K562 (cell line): ENCODE measurements at regions not wholly inside any gene's neighbourhood (a gene's known extent, or its start where the extent isn't known, plus 50 kb on each side); places are given as distances from the start of the nearest gene placed in this dataset.

Experiments used
- BCL6 ChIP-seq: fragments of 250-450 bp; sonication (Bioruptor Pico); IDR thresholded peaks from 2 replicates; pipeline ENCODE4 v1.4.0; 2020
- BDP1 ChIP-seq: IDR thresholded peaks from 3 replicates; pipeline ENCODE4 v1.6.1; 2011; ENCODE audit not compliant: insufficient read length, insufficient read depth
- EZH2 ChIP-seq: IDR thresholded peaks from 2 replicates; pipeline ENCODE4 v1.6.1; 2012; ENCODE audit warnings: low read depth, mild to moderate bottlenecking, inconsistent platforms, low read length, borderline replicate concordance
- HDGF ChIP-seq: fragments of 450-650 bp; IDR thresholded peaks from 2 replicates; pipeline ENCODE4 v1.6.1; 2016
- MEIS2 ChIP-seq: fragments of 450-650 bp; IDR thresholded peaks from 2 replicates; pipeline ENCODE4 v1.6.1; 2014; ENCODE audit warnings: mild to moderate bottlenecking; ENCODE audit not compliant: partially characterized antibody
- NELFE ChIP-seq: IDR thresholded peaks from 2 replicates; pipeline ENCODE4 v1.6.1; 2011; ENCODE audit warnings: mild to moderate bottlenecking; ENCODE audit not compliant: insufficient read depth, insufficient read length
- RUNX1 ChIP-seq: sonication (generic); IDR thresholded peaks from 2 replicates; pipeline ENCODE4 v1.6.1; 2016; ENCODE audit warnings: antibody characterized with exemption, low read depth
- SUPT5H ChIP-seq: fragments of 450-650 bp; IDR thresholded peaks from 2 replicates; pipeline ENCODE4 v1.6.1; 2016
- ZKSCAN1 ChIP-seq: fragments of 150-350 bp; IDR thresholded peaks from 2 replicates; pipeline ENCODE4 v1.6.1; 2016; ENCODE audit warnings: low read depth, low read length
- ZNF408 ChIP-seq: fragments of 250-450 bp; sonication (Bioruptor Pico); IDR thresholded peaks from 2 replicates; pipeline ENCODE4 v1.4.0; 2020; ENCODE audit warnings: low read depth, mild to moderate bottlenecking, moderate library complexity
- TF ChIP-seq, protein P1 (sequence below): fragments of 250-450 bp; sonication (Bioruptor Pico); IDR thresholded peaks from 2 replicates; pipeline ENCODE4 v1.8.0; 2022; ENCODE audit warnings: inconsistent platforms, mild to moderate bottlenecking, moderate library complexity, borderline replicate concordance
- TF ChIP-seq, protein P2 (sequence below): fragments of 450-650 bp; IDR thresholded peaks from 2 replicates; pipeline ENCODE4 v1.6.1; 2016; ENCODE audit warnings: mild to moderate bottlenecking
- TF ChIP-seq, protein P3 (sequence below): fragments of 200-800 bp; sonication (Bioruptor generic); IDR thresholded peaks from 2 replicates; pipeline ENCODE4 v1.6.1; 2017; ENCODE audit warnings: missing genetic modification characterization, missing compliant biosample characterization
- TF ChIP-seq, protein P4 (sequence below): fragments of 450-650 bp; IDR thresholded peaks from 2 replicates; pipeline ENCODE4 v1.6.1; 2017; ENCODE audit warnings: antibody characterized with exemption, mild to moderate bottlenecking
- TF ChIP-seq, protein P5 (sequence below): fragments of 450-650 bp; formaldehyde crosslinking; conservative IDR thresholded peaks from 2 replicates; pipeline ENCODE4 v1.4.0; 2022; ENCODE audit warnings: mild to moderate bottlenecking, missing genetic modification characterization
- TF ChIP-seq, protein P6 (sequence below): sonication (generic); IDR thresholded peaks from 2 replicates; pipeline ENCODE4 v1.6.1; 2016

DNA sequence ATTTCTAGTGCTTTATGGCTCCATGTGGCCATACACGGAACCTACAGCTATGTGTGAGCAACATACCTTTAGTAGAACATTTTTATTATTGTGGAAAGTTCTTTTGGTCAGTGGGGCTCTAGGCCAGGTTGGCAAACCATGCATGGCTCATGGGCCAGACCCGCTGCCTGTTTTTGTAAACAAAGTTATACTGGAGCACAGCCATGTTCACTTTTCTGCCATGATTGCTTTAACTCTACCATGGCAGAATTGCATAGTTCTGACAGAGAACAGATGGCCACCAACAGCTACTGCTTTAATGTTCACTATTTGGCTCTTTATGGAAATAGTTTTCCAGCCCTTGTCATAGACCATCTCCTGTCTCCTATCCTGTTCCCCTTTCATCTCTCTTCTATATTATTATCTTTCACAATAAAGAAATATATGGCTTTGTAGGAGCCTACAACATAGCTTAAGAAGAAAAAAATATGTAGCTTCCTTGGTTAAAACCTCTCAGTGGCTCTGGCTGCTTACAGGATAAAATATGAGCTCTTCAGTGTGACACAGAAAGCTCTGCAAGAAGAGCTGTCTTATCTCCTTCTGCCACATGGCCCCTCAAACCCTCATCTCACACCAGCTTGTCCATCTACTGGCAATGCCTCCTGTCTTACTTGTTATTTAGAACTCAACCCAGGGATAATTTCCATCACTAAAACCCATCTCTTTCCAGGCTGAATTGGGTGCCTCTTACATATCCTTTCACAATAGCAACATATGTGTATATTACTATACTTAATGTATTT, 54.6 kb upstream of the RWDD3 start (continued):
- TF ChIP-seq, protein P1, sequence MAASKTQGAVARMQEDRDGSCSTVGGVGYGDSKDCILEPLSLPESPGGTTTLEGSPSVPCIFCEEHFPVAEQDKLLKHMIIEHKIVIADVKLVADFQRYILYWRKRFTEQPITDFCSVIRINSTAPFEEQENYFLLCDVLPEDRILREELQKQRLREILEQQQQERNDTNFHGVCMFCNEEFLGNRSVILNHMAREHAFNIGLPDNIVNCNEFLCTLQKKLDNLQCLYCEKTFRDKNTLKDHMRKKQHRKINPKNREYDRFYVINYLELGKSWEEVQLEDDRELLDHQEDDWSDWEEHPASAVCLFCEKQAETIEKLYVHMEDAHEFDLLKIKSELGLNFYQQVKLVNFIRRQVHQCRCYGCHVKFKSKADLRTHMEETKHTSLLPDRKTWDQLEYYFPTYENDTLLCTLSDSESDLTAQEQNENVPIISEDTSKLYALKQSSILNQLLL (CRISPR knock-in tag), result no peak
- no peak for TF ChIP-seq EZH2
- TF ChIP-seq RUNX1, result no peak
- TF ChIP-seq BCL6, result no peak
- no peak for TF ChIP-seq SUPT5H
- no peak for TF ChIP-seq HDGF
- TF ChIP-seq, protein P2, sequence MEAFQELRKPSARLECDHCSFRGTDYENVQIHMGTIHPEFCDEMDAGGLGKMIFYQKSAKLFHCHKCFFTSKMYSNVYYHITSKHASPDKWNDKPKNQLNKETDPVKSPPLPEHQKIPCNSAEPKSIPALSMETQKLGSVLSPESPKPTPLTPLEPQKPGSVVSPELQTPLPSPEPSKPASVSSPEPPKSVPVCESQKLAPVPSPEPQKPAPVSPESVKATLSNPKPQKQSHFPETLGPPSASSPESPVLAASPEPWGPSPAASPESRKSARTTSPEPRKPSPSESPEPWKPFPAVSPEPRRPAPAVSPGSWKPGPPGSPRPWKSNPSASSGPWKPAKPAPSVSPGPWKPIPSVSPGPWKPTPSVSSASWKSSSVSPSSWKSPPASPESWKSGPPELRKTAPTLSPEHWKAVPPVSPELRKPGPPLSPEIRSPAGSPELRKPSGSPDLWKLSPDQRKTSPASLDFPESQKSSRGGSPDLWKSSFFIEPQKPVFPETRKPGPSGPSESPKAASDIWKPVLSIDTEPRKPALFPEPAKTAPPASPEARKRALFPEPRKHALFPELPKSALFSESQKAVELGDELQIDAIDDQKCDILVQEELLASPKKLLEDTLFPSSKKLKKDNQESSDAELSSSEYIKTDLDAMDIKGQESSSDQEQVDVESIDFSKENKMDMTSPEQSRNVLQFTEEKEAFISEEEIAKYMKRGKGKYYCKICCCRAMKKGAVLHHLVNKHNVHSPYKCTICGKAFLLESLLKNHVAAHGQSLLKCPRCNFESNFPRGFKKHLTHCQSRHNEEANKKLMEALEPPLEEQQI, result peak; percentile 87
- TF ChIP-seq NELFE, result no peak
- TF ChIP-seq MEIS2, result peak; percentile 96
- TF ChIP-seq, protein P3, sequence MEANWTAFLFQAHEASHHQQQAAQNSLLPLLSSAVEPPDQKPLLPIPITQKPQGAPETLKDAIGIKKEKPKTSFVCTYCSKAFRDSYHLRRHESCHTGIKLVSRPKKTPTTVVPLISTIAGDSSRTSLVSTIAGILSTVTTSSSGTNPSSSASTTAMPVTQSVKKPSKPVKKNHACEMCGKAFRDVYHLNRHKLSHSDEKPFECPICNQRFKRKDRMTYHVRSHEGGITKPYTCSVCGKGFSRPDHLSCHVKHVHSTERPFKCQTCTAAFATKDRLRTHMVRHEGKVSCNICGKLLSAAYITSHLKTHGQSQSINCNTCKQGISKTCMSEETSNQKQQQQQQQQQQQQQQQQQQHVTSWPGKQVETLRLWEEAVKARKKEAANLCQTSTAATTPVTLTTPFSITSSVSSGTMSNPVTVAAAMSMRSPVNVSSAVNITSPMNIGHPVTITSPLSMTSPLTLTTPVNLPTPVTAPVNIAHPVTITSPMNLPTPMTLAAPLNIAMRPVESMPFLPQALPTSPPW (CRISPR knock-in tag), result peak; percentile 30; the same call in 1 of the 2 replicates
- TF ChIP-seq, protein P4, sequence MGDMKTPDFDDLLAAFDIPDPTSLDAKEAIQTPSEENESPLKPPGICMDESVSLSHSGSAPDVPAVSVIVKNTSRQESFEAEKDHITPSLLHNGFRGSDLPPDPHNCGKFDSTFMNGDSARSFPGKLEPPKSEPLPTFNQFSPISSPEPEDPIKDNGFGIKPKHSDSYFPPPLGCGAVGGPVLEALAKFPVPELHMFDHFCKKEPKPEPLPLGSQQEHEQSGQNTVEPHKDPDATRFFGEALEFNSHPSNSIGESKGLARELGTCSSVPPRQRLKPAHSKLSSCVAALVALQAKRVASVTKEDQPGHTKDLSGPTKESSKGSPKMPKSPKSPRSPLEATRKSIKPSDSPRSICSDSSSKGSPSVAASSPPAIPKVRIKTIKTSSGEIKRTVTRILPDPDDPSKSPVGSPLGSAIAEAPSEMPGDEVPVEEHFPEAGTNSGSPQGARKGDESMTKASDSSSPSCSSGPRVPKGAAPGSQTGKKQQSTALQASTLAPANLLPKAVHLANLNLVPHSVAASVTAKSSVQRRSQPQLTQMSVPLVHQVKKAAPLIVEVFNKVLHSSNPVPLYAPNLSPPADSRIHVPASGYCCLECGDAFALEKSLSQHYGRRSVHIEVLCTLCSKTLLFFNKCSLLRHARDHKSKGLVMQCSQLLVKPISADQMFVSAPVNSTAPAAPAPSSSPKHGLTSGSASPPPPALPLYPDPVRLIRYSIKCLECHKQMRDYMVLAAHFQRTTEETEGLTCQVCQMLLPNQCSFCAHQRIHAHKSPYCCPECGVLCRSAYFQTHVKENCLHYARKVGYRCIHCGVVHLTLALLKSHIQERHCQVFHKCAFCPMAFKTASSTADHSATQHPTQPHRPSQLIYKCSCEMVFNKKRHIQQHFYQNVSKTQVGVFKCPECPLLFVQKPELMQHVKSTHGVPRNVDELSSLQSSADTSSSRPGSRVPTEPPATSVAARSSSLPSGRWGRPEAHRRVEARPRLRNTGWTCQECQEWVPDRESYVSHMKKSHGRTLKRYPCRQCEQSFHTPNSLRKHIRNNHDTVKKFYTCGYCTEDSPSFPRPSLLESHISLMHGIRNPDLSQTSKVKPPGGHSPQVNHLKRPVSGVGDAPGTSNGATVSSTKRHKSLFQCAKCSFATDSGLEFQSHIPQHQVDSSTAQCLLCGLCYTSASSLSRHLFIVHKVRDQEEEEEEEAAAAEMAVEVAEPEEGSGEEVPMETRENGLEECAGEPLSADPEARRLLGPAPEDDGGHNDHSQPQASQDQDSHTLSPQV, result peak; percentile 80
- no peak for TF ChIP-seq BDP1
- no peak for TF ChIP-seq ZNF408 (CRISPR knock-in tag)
- TF ChIP-seq, protein P5, sequence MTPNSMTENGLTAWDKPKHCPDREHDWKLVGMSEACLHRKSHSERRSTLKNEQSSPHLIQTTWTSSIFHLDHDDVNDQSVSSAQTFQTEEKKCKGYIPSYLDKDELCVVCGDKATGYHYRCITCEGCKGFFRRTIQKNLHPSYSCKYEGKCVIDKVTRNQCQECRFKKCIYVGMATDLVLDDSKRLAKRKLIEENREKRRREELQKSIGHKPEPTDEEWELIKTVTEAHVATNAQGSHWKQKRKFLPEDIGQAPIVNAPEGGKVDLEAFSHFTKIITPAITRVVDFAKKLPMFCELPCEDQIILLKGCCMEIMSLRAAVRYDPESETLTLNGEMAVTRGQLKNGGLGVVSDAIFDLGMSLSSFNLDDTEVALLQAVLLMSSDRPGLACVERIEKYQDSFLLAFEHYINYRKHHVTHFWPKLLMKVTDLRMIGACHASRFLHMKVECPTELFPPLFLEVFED (CRISPR knock-in tag), result no peak
- TF ChIP-seq, protein P6, sequence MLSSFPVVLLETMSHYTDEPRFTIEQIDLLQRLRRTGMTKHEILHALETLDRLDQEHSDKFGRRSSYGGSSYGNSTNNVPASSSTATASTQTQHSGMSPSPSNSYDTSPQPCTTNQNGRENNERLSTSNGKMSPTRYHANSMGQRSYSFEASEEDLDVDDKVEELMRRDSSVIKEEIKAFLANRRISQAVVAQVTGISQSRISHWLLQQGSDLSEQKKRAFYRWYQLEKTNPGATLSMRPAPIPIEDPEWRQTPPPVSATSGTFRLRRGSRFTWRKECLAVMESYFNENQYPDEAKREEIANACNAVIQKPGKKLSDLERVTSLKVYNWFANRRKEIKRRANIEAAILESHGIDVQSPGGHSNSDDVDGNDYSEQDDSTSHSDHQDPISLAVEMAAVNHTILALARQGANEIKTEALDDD, result no peak
- TF ChIP-seq ZKSCAN1, result no peak
